Adrenal gland (tissue), 5 donors: ENCODE measurements at regions not wholly inside any gene's neighbourhood (a gene's known extent, or its start where the extent isn't known, plus 50 kb on each side); places are given as distances from the start of the nearest gene placed in this dataset.

Source experiments
- CTCF ChIP-seq, 6 experiments: fragments of 450-650 bp in 4 of 6; fragments of 200-600 bp in 2 of 6; sonication (generic) in 1 of 6; IDR thresholded peaks; 1 replicate in 5 of 6; 2 replicates in 1 of 6; pipeline versions ENCODE4 v1.5.1 to v1.8.0; 2016 to 2021; ENCODE audit warnings: antibody characterized with exemption in 6 of 6, mild to moderate bottlenecking in 2 of 6, moderate library complexity in 1 of 6
- POLR2A ChIP-seq, 2 donors: fragments of 450-650 bp; IDR thresholded peaks; one replicate each; pipeline ENCODE4 v1.6.1; 2017; ENCODE audit warnings: antibody characterized with exemption in 2 of 2, mild to moderate bottlenecking in 2 of 2, moderate library complexity in 1 of 2
- donor health status: DM: no; HTN: no; CAD: no.

- TF ChIP-seq CTCF (IDR thresholded peaks at IDR 0.05) (no peak), POLR2A (IDR thresholded peaks at IDR 0.05) (no peak)
Observed at GRCh38 chr7:66539902-66540375, 88.7 kb upstream of the KCTD7 start.
